HCT116 (cell line): ENCODE measurements at regions not wholly inside any gene's neighbourhood (a gene's known extent, or its start where the extent isn't known, plus 50 kb on each side); places are given as distances from the start of the nearest gene placed in this dataset.

Experiments
- ATAC-seq: fragments of 200-7000 bp; cut with Tn5 transposase; 2 replicates; pipeline ENCODE4 v1.9.1; 2020; ENCODE audit warnings: mild to moderate bottlenecking, moderate library complexity
- BruUV-seq: library from RNA; stranded (reverse); fragments of 400-500 nt; replicated peaks from 2 replicates; lab custom pipeline; 2021; lab: Mats Ljungman, UMichigan
- CTCF ChIA-PET: fragments of 300-600 bp; sonication (Branson Sonifier 250); formaldehyde crosslinking; loops from one replicate; lab custom pipeline; 2021; ENCODE audit warnings: antibody characterized with exemption; lab: Charles Lee
- POLR2A ChIA-PET: fragments of 300-600, 350-600 bp; sonication (Branson Sonifier 250); formaldehyde crosslinking; loops from one replicate; lab custom pipeline; 2021; ENCODE audit warnings: antibody characterized with exemption; lab: Charles Lee
- RAD21 ChIA-PET, 2 experiments: fragments of 300-600 bp; sonication (Branson Sonifier 250); formaldehyde crosslinking; loops; one replicate each; lab custom pipeline; 2023; ENCODE audit warnings: low total read pairs in 2 of 2; ENCODE audit not compliant: uncharacterized antibody in 2 of 2, unreplicated experiment in 2 of 2, low non-redundant PET in 1 of 2; lab: Charles Lee
- DNase-seq: peaks from one replicate; pipeline ENCODE4 v3.0.0-alpha.2; 2010; ENCODE audit warnings: low read depth, low spot score
- H2AFZ ChIP-seq: fragments of 200-600 bp; shearing (Covaris generic), sonication (generic); 2 replicates; pipeline ENCODE4 v1.6.1; 2017; ENCODE audit warnings: low read depth, mixed run types, mixed read lengths, antibody characterized with exemption, low read length; ENCODE audit not compliant: poor library complexity, severe bottlenecking
- H3K27ac ChIP-seq: 2 replicates; pipeline ENCODE4 v1.5.1; 2012; ENCODE audit warnings: low read depth, low read length
- H3K27me3 ChIP-seq: fragments of 200-600 bp; sonication (generic); 2 replicates; pipeline ENCODE4 v1.6.1; 2016; ENCODE audit warnings: mixed run types, low read length, mixed read lengths; ENCODE audit not compliant: insufficient read depth
- H3K36me3 ChIP-seq, 2 experiments: fragments of 200-500 bp in 1 of 2; fragments of 200-600 bp in 1 of 2; sonication (Bioruptor generic) in 1 of 2; sonication (generic) in 1 of 2; 2 replicates each; pipeline versions ENCODE4 v1.5.1 to v1.6.1; 2014 to 2016; ENCODE audit warnings: low read length in 2 of 2, inconsistent platforms in 1 of 2, mixed read lengths in 1 of 2, mixed run types in 1 of 2; ENCODE audit not compliant: insufficient read depth in 2 of 2, control insufficient read depth in 1 of 2
- H3K4me1 ChIP-seq, 2 experiments: fragments of 200-600 bp in 1 of 2; sonication (generic) in 1 of 2; 2 replicates each; pipeline versions ENCODE4 v1.5.1 to v1.6.1; 2012 to 2017; ENCODE audit warnings: low read length in 2 of 2, inconsistent platforms in 1 of 2, mild to moderate bottlenecking in 1 of 2, mixed read lengths in 1 of 2, mixed run types in 1 of 2, moderate library complexity in 1 of 2; ENCODE audit not compliant: insufficient read depth in 2 of 2, control insufficient read depth in 1 of 2
- H3K4me2 ChIP-seq: fragments of 200-600 bp; sonication (generic); 2 replicates; pipeline ENCODE4 v1.6.1; 2017; ENCODE audit warnings: mixed run types, low read length, mixed read lengths
- H3K4me3 ChIP-seq, 2 experiments: fragments of 200-600 bp in 1 of 2; sonication (generic) in 1 of 2; replicated peaks in 1 of 2; 2 replicates each; pipeline ENCODE4 v1.5.1; 2011 to 2016; ENCODE audit warnings: low read length in 2 of 2, control low read depth in 1 of 2, low read depth in 1 of 2, mild to moderate bottlenecking in 1 of 2, mixed read lengths in 1 of 2, mixed run types in 1 of 2
- H3K79me2 ChIP-seq: fragments of 200-600 bp; sonication (generic); 2 replicates; pipeline ENCODE4 v1.6.1; 2017; ENCODE audit warnings: mild to moderate bottlenecking, mixed run types, low read length, moderate library complexity, mixed read lengths; ENCODE audit not compliant: insufficient read depth
- H3K9ac ChIP-seq: fragments of 200-600 bp; sonication (generic); 2 replicates; pipeline ENCODE4 v1.6.1; 2016; ENCODE audit warnings: low read length, mixed read lengths
- H3K9me2 ChIP-seq: fragments of 200-600 bp; sonication (generic), shearing (Covaris generic); 2 replicates; pipeline ENCODE4 v1.6.1; 2017; ENCODE audit warnings: mixed run types, mild to moderate bottlenecking, moderate library complexity; ENCODE audit not compliant: insufficient read depth
- H3K9me3 ChIP-seq, 2 experiments: fragments of 200-500 bp in 1 of 2; fragments of 200-600 bp in 1 of 2; sonication (Bioruptor generic) in 1 of 2; sonication (generic) in 1 of 2; 2 replicates each; pipeline ENCODE4 v1.6.1; 2014 to 2017; ENCODE audit warnings: low read length in 2 of 2, mixed read lengths in 2 of 2, inconsistent platforms in 1 of 2, low read depth in 1 of 2, mild to moderate bottlenecking in 1 of 2, mixed run types in 1 of 2, moderate library complexity in 1 of 2; ENCODE audit not compliant: control insufficient read depth in 1 of 2, insufficient read depth in 1 of 2
- H4K20me1 ChIP-seq: fragments of 200-600 bp; sonication (generic), shearing (Covaris generic); 2 replicates; pipeline ENCODE4 v1.6.1; 2017; ENCODE audit warnings: mixed run types, mild to moderate bottlenecking, moderate library complexity; ENCODE audit not compliant: insufficient read depth
- ATF3 ChIP-seq: IDR thresholded peaks from 2 replicates; pipeline ENCODE4 v1.6.1; 2012
- CBX3 ChIP-seq: IDR thresholded peaks from 2 replicates; pipeline ENCODE4 v1.6.1; 2012; ENCODE audit warnings: low read depth
- CEBPB ChIP-seq: IDR thresholded peaks from 2 replicates; pipeline ENCODE4 v1.6.1; 2012; ENCODE audit warnings: low read depth
- EGR1 ChIP-seq: IDR thresholded peaks from 2 replicates; pipeline ENCODE4 v1.6.1; 2012; ENCODE audit warnings: low read depth
- ELF1 ChIP-seq: IDR thresholded peaks from 2 replicates; pipeline ENCODE4 v1.6.1; 2012; ENCODE audit warnings: low read depth, borderline replicate concordance
- EZH2 ChIP-seq: fragments of 200-600 bp; sonication (generic); IDR thresholded peaks from 2 replicates; pipeline ENCODE4 v1.6.1; 2017; ENCODE audit warnings: antibody characterized with exemption, mixed run types
- FOSL1 ChIP-seq: IDR thresholded peaks from 2 replicates; pipeline ENCODE4 v1.6.1; 2012; ENCODE audit warnings: low read depth
- JUND ChIP-seq: IDR thresholded peaks from 2 replicates; pipeline ENCODE4 v1.6.1; 2012
- POLR2A ChIP-seq: IDR thresholded peaks from 2 replicates; pipeline ENCODE4 v1.7.0; 2011; ENCODE audit warnings: borderline replicate concordance; ENCODE audit not compliant: insufficient read depth, insufficient read length; ENCODE audit errors: extremely low read depth
- POLR2AphosphoS5 ChIP-seq: IDR thresholded peaks from 2 replicates; pipeline ENCODE4 v1.6.1; 2011; ENCODE audit warnings: mild to moderate bottlenecking, low read depth, low read length, moderate library complexity
- SP1 ChIP-seq: IDR thresholded peaks from 2 replicates; pipeline ENCODE4 v1.6.1; 2012; ENCODE audit warnings: low read depth
- TCF7L2 ChIP-seq: IDR thresholded peaks from 2 replicates; pipeline ENCODE4 v1.7.0; 2011; ENCODE audit warnings: borderline replicate concordance, inconsistent platforms; ENCODE audit not compliant: insufficient read depth, insufficient read length; ENCODE audit errors: extremely low read depth
- YY1 ChIP-seq: IDR thresholded peaks from 2 replicates; pipeline ENCODE4 v1.6.1; 2011; ENCODE audit warnings: low read length, low read depth, moderate library complexity, mild to moderate bottlenecking; ENCODE audit not compliant: insufficient replicate concordance; ENCODE audit errors: extremely low read depth
- ZFX ChIP-seq: fragments of 450-650 bp; IDR thresholded peaks from 2 replicates; pipeline ENCODE4 v1.6.1; 2017
- ZNF274 ChIP-seq: fragments of 200-500 bp; sonication (Bioruptor generic); IDR thresholded peaks from 2 replicates; pipeline ENCODE4 v1.6.1; 2014; ENCODE audit warnings: mild to moderate bottlenecking, low read depth, low read length, inconsistent platforms
- intact Hi-C: fragments of 100-400 bp; cut with micrococcal nuclease; formaldehyde crosslinking; loops from 2 replicates; pipeline ENCODE4 v1.10.0; 2022
- TF ChIP-seq, protein P1 (sequence below): IDR thresholded peaks from 2 replicates; pipeline ENCODE4 v1.6.1; 2011; ENCODE audit warnings: mild to moderate bottlenecking, low read length, moderate library complexity; ENCODE audit not compliant: insufficient replicate concordance; ENCODE audit errors: extremely low read depth
- TF ChIP-seq, protein P2 (sequence below): IDR thresholded peaks from 2 replicates; pipeline ENCODE4 v1.6.1; 2012

DNA sequence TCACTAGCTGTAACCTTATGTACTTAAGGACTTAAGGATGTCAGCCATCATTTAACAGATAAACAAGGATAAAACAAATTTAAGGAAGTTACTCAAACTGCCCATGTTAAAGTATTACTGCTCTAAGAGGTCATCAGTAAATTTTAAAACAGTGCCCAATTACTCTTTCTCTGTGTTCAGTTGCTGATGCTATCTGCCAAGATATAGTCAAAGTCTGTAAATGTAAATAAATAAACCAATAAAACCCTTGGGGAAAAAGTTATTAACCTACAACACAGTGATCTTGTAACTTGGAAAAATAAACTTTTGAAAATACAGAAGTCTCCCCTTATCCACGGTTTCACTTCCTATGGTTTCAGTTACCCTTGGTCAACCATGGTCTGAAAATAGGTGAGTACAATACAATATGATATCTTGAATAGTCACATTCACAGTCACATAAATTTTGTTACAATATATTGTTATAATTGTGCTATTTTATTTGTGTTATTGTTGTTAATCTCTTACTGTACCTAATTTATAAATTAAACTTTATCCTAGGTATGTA, 501.8 kb downstream of the LMO4 start:
- Histone ChIP-seq H3K4me3 (no peak overlapping the region), H3K79me2 (no peaks in the 10 kb centered on the region), H3K9me2 (no peaks in the 10 kb centered on the region), H3K4me2 (no peak overlapping the region), H3K4me1 (no peaks in the 10 kb centered on the region; a peak in 1 of 4 replicates), H2AFZ (no peak overlapping the region), H3K36me3 (no peaks in the 10 kb centered on the region), H4K20me1 (no peaks in the 10 kb centered on the region), H3K27me3 (no peaks in the 10 kb centered on the region), H3K27ac (no peak overlapping the region), H3K9me3 (no peaks in the 10 kb centered on the region), H3K9ac (no peak overlapping the region)
- no peak for TF ChIP-seq JUND
- TF ChIP-seq FOSL1: no peak
- no peak for TF ChIP-seq ZNF274
- TF ChIP-seq EGR1: no peak
- TF ChIP-seq YY1: no peak
- no peak for TF ChIP-seq POLR2AphosphoS5
- no peak for TF ChIP-seq CBX3
- no peak for TF ChIP-seq SP1
- TF ChIP-seq ELF1: no peak
- no peak for TF ChIP-seq TCF7L2
- TF ChIP-seq, protein P1, sequence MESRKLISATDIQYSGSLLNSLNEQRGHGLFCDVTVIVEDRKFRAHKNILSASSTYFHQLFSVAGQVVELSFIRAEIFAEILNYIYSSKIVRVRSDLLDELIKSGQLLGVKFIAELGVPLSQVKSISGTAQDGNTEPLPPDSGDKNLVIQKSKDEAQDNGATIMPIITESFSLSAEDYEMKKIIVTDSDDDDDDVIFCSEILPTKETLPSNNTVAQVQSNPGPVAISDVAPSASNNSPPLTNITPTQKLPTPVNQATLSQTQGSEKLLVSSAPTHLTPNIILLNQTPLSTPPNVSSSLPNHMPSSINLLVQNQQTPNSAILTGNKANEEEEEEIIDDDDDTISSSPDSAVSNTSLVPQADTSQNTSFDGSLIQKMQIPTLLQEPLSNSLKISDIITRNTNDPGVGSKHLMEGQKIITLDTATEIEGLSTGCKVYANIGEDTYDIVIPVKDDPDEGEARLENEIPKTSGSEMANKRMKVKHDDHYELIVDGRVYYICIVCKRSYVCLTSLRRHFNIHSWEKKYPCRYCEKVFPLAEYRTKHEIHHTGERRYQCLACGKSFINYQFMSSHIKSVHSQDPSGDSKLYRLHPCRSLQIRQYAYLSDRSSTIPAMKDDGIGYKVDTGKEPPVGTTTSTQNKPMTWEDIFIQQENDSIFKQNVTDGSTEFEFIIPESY: no peak
- TF ChIP-seq, protein P2, sequence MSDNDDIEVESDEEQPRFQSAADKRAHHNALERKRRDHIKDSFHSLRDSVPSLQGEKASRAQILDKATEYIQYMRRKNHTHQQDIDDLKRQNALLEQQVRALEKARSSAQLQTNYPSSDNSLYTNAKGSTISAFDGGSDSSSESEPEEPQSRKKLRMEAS: no peak
- TF ChIP-seq ATF3: no peak
- no peak for TF ChIP-seq ZFX
- no peak for TF ChIP-seq POLR2A
- no peak for TF ChIP-seq EZH2
- no peak for TF ChIP-seq CEBPB
- no peak for ATAC-seq
- ChIA-PET CTCF (no interaction called here), RAD21 (no interaction called here), POLR2A (no interaction called here)
- BruUV-seq: no TSS peak
- intact Hi-C loops: no loop called here
- DNase-seq: no peak
